Esophagus squamous epithelium (tissue), 4 donors: ENCODE measurements at regions not wholly inside any gene's neighbourhood (a gene's known extent, or its start where the extent isn't known, plus 50 kb on each side); places are given as distances from the start of the nearest gene placed in this dataset.

Experiments
- CTCF ChIP-seq, 6 experiments: fragments of 450-650 bp in 4 of 6; fragments of 200-600 bp in 2 of 6; sonication (generic) in 2 of 6; IDR thresholded peaks; one replicate each; pipeline ENCODE4 v1.5.1; 2016 to 2019; ENCODE audit warnings: antibody characterized with exemption in 6 of 6, mild to moderate bottlenecking in 4 of 6, moderate library complexity in 4 of 6
- POLR2A ChIP-seq, 4 donors: fragments of 450-650 bp; IDR thresholded peaks; one replicate each; pipeline ENCODE4 v1.6.1; 2017; ENCODE audit warnings: antibody characterized with exemption in 4 of 4, mild to moderate bottlenecking in 4 of 4, moderate library complexity in 3 of 4

GRCh38 chr2:213232649-213233437, 51.4 kb upstream of the SPAG16 start:
- TF ChIP-seq POLR2A (IDR thresholded peaks at IDR 0.05) (no peak), CTCF (IDR thresholded peaks at IDR 0.05) (no peak)
